ENCODE measurements at regions not wholly inside any gene's neighbourhood (a gene's known extent, or its start where the extent isn't known, plus 50 kb on each side); places are given as distances from the start of the nearest gene placed in this dataset.
"Not testable (repeated sequence)": the region's sequence is repeated elsewhere in the genome, so short reads cannot be mapped to it uniquely, and the experiment has no call there.

- Histone ChIP-seq H3K4me2 (ENCODE audit: insufficient read depth, low read length) (no peak overlapping the region), H3K4me3 (ENCODE audit: insufficient read depth, low read length) (no peak overlapping the region), H3K4me1 (ENCODE audit: insufficient read depth, low read length) (no peaks in the 10 kb centered on the region), H3K79me2 (ENCODE audit: insufficient read depth, low read length) (no peaks in the 10 kb centered on the region), H2AFZ (ENCODE audit: low read length) (no peak overlapping the region), H3K27me3 (ENCODE audit: insufficient read depth, low read length) (no peaks in the 10 kb centered on the region), H4K20me1 (ENCODE audit: insufficient read depth, low read length) (no peaks in the 10 kb centered on the region), H3K27ac (ENCODE audit: low read depth, low read length) (no peak overlapping the region), H3K36me3 (ENCODE audit: insufficient read depth, low read length) (no peaks in the 10 kb centered on the region), H3K9me3 (ENCODE audit: low read depth, low read length) (peaks cover 3% of the 10 kb centered on the region)
- TF ChIP-seq, protein P1, sequence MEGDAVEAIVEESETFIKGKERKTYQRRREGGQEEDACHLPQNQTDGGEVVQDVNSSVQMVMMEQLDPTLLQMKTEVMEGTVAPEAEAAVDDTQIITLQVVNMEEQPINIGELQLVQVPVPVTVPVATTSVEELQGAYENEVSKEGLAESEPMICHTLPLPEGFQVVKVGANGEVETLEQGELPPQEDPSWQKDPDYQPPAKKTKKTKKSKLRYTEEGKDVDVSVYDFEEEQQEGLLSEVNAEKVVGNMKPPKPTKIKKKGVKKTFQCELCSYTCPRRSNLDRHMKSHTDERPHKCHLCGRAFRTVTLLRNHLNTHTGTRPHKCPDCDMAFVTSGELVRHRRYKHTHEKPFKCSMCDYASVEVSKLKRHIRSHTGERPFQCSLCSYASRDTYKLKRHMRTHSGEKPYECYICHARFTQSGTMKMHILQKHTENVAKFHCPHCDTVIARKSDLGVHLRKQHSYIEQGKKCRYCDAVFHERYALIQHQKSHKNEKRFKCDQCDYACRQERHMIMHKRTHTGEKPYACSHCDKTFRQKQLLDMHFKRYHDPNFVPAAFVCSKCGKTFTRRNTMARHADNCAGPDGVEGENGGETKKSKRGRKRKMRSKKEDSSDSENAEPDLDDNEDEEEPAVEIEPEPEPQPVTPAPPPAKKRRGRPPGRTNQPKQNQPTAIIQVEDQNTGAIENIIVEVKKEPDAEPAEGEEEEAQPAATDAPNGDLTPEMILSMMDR (IDR thresholded peaks at IDR 0.05; ENCODE audit: extremely low read depth, low read depth, low read length) = no peak
- no peak for DNase-seq (ENCODE audit: insufficient read length, low spot score, missing footprints)
These were observed 176.8 kb downstream of the ZNF737 start for GRCh38 chr19:20388706-20389225.

GRCh38 chr19:20385061-20385460 lies 180.5 kb downstream of the ZNF737 start:
- H3K27me3 ChIP-seq (ENCODE audit: insufficient read depth, low read length) = no peaks in the 10 kb centered on the region
- H3K36me3 ChIP-seq (ENCODE audit: insufficient read depth, low read length) = no peaks in the 10 kb centered on the region
- no peak overlapping the region for H3K4me2 ChIP-seq (ENCODE audit: insufficient read depth, low read length)
- no peak overlapping the region for H2AFZ ChIP-seq (ENCODE audit: low read length)
- no peak overlapping the region for H3K27ac ChIP-seq (ENCODE audit: low read depth, low read length)
- H4K20me1 ChIP-seq (ENCODE audit: insufficient read depth, low read length) = no peaks in the 10 kb centered on the region
- no peak overlapping the region for H3K4me3 ChIP-seq (ENCODE audit: insufficient read depth, low read length)
- no peaks in the 10 kb centered on the region for H3K9me3 ChIP-seq (ENCODE audit: low read depth, low read length)
- DNase-seq (ENCODE audit: insufficient read length, low spot score, missing footprints) = no peak
- H3K79me2 ChIP-seq (ENCODE audit: insufficient read depth, low read length) = no peaks in the 10 kb centered on the region
- no peaks in the 10 kb centered on the region for H3K4me1 ChIP-seq (ENCODE audit: insufficient read depth, low read length)
- TF ChIP-seq, protein P1 (IDR thresholded peaks at IDR 0.05; ENCODE audit: extremely low read depth, low read depth, low read length) = no peak

- no peaks in the 10 kb centered on the region for H3K27me3 ChIP-seq (ENCODE audit: insufficient read depth, low read length)
- no peak overlapping the region for H3K27ac ChIP-seq (ENCODE audit: low read depth, low read length)
- no peaks in the 10 kb centered on the region for H3K36me3 ChIP-seq (ENCODE audit: insufficient read depth, low read length)
- H3K4me2 ChIP-seq (ENCODE audit: insufficient read depth, low read length) = no peak overlapping the region
- H3K4me3 ChIP-seq (ENCODE audit: insufficient read depth, low read length) = no peak overlapping the region
- DNase-seq (ENCODE audit: insufficient read length, low spot score, missing footprints) = no peak
- H4K20me1 ChIP-seq (ENCODE audit: insufficient read depth, low read length) = no peaks in the 10 kb centered on the region
- TF ChIP-seq, protein P1 (IDR thresholded peaks at IDR 0.05; ENCODE audit: extremely low read depth, low read depth, low read length) = no peak
- no peaks in the 10 kb centered on the region for H3K79me2 ChIP-seq (ENCODE audit: insufficient read depth, low read length)
- peaks cover 2% of the 10 kb centered on the region for H3K9me3 ChIP-seq (ENCODE audit: low read depth, low read length)
- no peaks in the 10 kb centered on the region for H3K4me1 ChIP-seq (ENCODE audit: insufficient read depth, low read length)
- no peak overlapping the region for H2AFZ ChIP-seq (ENCODE audit: low read length)
These were observed 193.7 kb downstream of the ZNF737 start for GRCh38 chr19:20371911-20372310.

- H4K20me1 ChIP-seq (ENCODE audit: insufficient read depth, low read length); DNase-seq (ENCODE audit: insufficient read length, low spot score, missing footprints); H3K4me3 ChIP-seq (ENCODE audit: insufficient read depth, low read length); H3K9me3 ChIP-seq (ENCODE audit: low read depth, low read length); H3K27me3 ChIP-seq (ENCODE audit: insufficient read depth, low read length); H3K4me1 ChIP-seq (ENCODE audit: insufficient read depth, low read length); H3K79me2 ChIP-seq (ENCODE audit: insufficient read depth, low read length); H3K4me2 ChIP-seq (ENCODE audit: insufficient read depth, low read length); H2AFZ ChIP-seq (ENCODE audit: low read length); H3K36me3 ChIP-seq (ENCODE audit: insufficient read depth, low read length); H3K27ac ChIP-seq (ENCODE audit: low read depth, low read length): not testable (repeated sequence)
These were observed 194.3 kb downstream of the ZNF737 start for GRCh38 chr19:20371304-20371703.

Data from osteoblast (primary cell).